ENCODE measurements at regions not wholly inside any gene's neighbourhood (a gene's known extent, or its start where the extent isn't known, plus 50 kb on each side); places are given as distances from the start of the nearest gene placed in this dataset.

GRCh38 chr10:10054466-10054865, 963.2 kb upstream of the CELF2 start:
- TF ChIP-seq SREBF1 (IDR thresholded peaks at IDR 0.05; ENCODE audit: low read length) (no peak), BRCA1 (IDR thresholded peaks at IDR 0.05; ENCODE audit: low read depth, low read length) (no peak), EP300 (IDR thresholded peaks at IDR 0.05; ENCODE audit: borderline replicate concordance in 1 of 2, control insufficient read depth in 1 of 2, low read depth in 2 of 2, low read length in 2 of 2) (no peak), CHD1 (IDR thresholded peaks at IDR 0.05; ENCODE audit: low read depth, low read length) (no peak), CTCF (IDR thresholded peaks at IDR 0.05 in 2 of 3, conservative IDR thresholded peaks at IDR 0.05 in 1 of 3; ENCODE audit: control insufficient read depth in 2 of 3, extremely low read depth in 1 of 3, insufficient read depth in 1 of 3, low read depth in 3 of 3, low read length in 3 of 3) (no peak), ZNF217 (IDR thresholded peaks at IDR 0.05) (no peak), MAX (IDR thresholded peaks at IDR 0.05; ENCODE audit: low read depth, low read length) (no peak)
- TF ChIP-seq, protein P1, sequence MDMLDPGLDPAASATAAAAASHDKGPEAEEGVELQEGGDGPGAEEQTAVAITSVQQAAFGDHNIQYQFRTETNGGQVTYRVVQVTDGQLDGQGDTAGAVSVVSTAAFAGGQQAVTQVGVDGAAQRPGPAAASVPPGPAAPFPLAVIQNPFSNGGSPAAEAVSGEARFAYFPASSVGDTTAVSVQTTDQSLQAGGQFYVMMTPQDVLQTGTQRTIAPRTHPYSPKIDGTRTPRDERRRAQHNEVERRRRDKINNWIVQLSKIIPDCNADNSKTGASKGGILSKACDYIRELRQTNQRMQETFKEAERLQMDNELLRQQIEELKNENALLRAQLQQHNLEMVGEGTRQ (IDR thresholded peaks at IDR 0.05; ENCODE audit: borderline replicate concordance, low read depth, low read length) = no peak
